IMR-90 (cell line): ENCODE measurements at regions not wholly inside any gene's neighbourhood (a gene's known extent, or its start where the extent isn't known, plus 50 kb on each side); places are given as distances from the start of the nearest gene placed in this dataset.
"Not testable (repeated sequence)": the region's sequence is repeated elsewhere in the genome, so short reads cannot be mapped to it uniquely, and the experiment has no call there.

Experiments
- ATAC-seq: fragments of 200-7000 bp; cut with Tn5 transposase; 2 replicates; pipeline ENCODE4 v1.9.1; 2020; ENCODE audit warnings: low read depth, mild to moderate bottlenecking, moderate library complexity
- BruUV-seq: library from RNA; stranded (reverse); fragments of 400-500 nt; replicated peaks from 2 replicates; lab custom pipeline; 2021; lab: Mats Ljungman, UMichigan
- CTCF ChIA-PET: fragments of 300-600 bp; formaldehyde crosslinking; extraction: SDS; loops from one replicate; lab custom pipeline; 2021; ENCODE audit warnings: antibody characterized with exemption; lab: Yijun Ruan, JAX
- POLR2A ChIA-PET: fragments of 300-600 bp; sonication (Branson Sonifier 250); formaldehyde crosslinking; loops from one replicate; lab custom pipeline; 2022; ENCODE audit warnings: antibody characterized with exemption; ENCODE audit not compliant: unreplicated experiment; lab: Charles Lee
- DNase-seq: peaks from one replicate; pipeline ENCODE4 v3.0.0; 2013
- H2AFZ ChIP-seq: replicated peaks from 2 replicates; pipeline ENCODE3; 2013; ENCODE audit warnings: low read length, mild to moderate bottlenecking; ENCODE audit not compliant: poor library complexity
- H2AK5ac ChIP-seq: 2 replicates; pipeline ENCODE4 v1.6.1; 2013; ENCODE audit warnings: low read depth, low read length, inconsistent platforms
- H2AK9ac ChIP-seq: replicated peaks from 2 replicates; pipeline ENCODE3; 2013; ENCODE audit warnings: mild to moderate bottlenecking, low read depth, low read length, moderate library complexity; ENCODE audit not compliant: poor library complexity
- H2BK120ac ChIP-seq: 2 replicates; pipeline ENCODE4 v1.6.1; 2013; ENCODE audit warnings: low read depth, low read length, inconsistent platforms
- H2BK15ac ChIP-seq: 3 replicates; pipeline ENCODE4 v1.6.1; 2013; ENCODE audit warnings: low read depth, low read length, inconsistent platforms
- H2BK20ac ChIP-seq: 2 replicates; pipeline ENCODE4 v1.6.1; 2013; ENCODE audit warnings: low read depth, mild to moderate bottlenecking, inconsistent platforms, low read length, moderate library complexity
- H2BK5ac ChIP-seq: 2 replicates; pipeline ENCODE4 v1.6.1; 2013; ENCODE audit warnings: mild to moderate bottlenecking, low read depth, low read length, inconsistent platforms; ENCODE audit not compliant: poor library complexity, severe bottlenecking
- H3K14ac ChIP-seq: replicated peaks from 2 replicates; pipeline ENCODE4 v1.6.1; 2013; ENCODE audit warnings: low read depth, low read length, inconsistent platforms
- H3K18ac ChIP-seq: 2 replicates; pipeline ENCODE4 v1.6.1; 2013; ENCODE audit warnings: low read depth, low read length, control low read depth
- H3K23ac ChIP-seq: 2 replicates; pipeline ENCODE4 v1.6.1; 2013; ENCODE audit warnings: low read depth, low read length, inconsistent platforms
- H3K27ac ChIP-seq: 2 replicates; pipeline ENCODE4 v1.5.1; 2013; ENCODE audit warnings: mild to moderate bottlenecking, control low read depth, low read length; ENCODE audit not compliant: insufficient read depth
- H3K27me3 ChIP-seq: 2 replicates; pipeline ENCODE4 v1.6.1; 2013; ENCODE audit warnings: low read length; ENCODE audit not compliant: control insufficient read depth, insufficient read depth
- H3K36me3 ChIP-seq: 2 replicates; pipeline ENCODE4 v1.6.1; 2013; ENCODE audit warnings: low read length, mixed read lengths; ENCODE audit not compliant: control insufficient read depth, insufficient read depth
- H3K4ac ChIP-seq: 2 replicates; pipeline ENCODE4 v1.6.1; 2013; ENCODE audit warnings: low read depth, low read length, inconsistent platforms
- H3K4me1 ChIP-seq: 2 replicates; pipeline ENCODE4 v1.6.1; 2013; ENCODE audit warnings: low read length, mixed read lengths; ENCODE audit not compliant: control insufficient read depth, insufficient read depth
- H3K4me2 ChIP-seq: 2 replicates; pipeline ENCODE4 v1.6.1; 2013; ENCODE audit warnings: low read depth, mild to moderate bottlenecking, control low read depth, low read length, moderate library complexity
- H3K4me3 ChIP-seq: 2 replicates; pipeline ENCODE4 v1.5.1; 2013; ENCODE audit warnings: low read depth, mild to moderate bottlenecking, control low read depth, low read length, moderate library complexity; ENCODE audit not compliant: insufficient read depth
- H3K56ac ChIP-seq: 2 replicates; pipeline ENCODE4 v1.6.1; 2013; ENCODE audit warnings: low read length, inconsistent platforms; ENCODE audit not compliant: insufficient read depth; ENCODE audit errors: extremely low read depth
- H3K79me1 ChIP-seq, 2 experiments: 2 replicates each; pipeline ENCODE4 v1.6.1; 2013; ENCODE audit warnings: low read length in 2 of 2, inconsistent platforms in 1 of 2, low read depth in 1 of 2
- H3K9ac ChIP-seq: 2 replicates; pipeline ENCODE4 v1.6.1; 2013; ENCODE audit warnings: low read depth, low read length, control low read depth
- H3K9me1 ChIP-seq: 2 replicates; pipeline ENCODE4 v1.6.1; 2013; ENCODE audit warnings: low read length, inconsistent platforms; ENCODE audit not compliant: insufficient read depth
- H3K9me3 ChIP-seq: 2 replicates; pipeline ENCODE4 v1.6.1; 2013; ENCODE audit warnings: low read length; ENCODE audit not compliant: control insufficient read depth, insufficient read depth
- H4K20me1 ChIP-seq: 2 replicates; pipeline ENCODE4 v1.6.1; 2013; ENCODE audit warnings: low read length, inconsistent platforms; ENCODE audit not compliant: insufficient read depth
- H4K5ac ChIP-seq: 2 replicates; pipeline ENCODE4 v1.6.1; 2013; ENCODE audit warnings: mild to moderate bottlenecking, low read depth, low read length, control low read depth
- H4K8ac ChIP-seq, 2 experiments: 2 replicates each; pipeline ENCODE4 v1.6.1; 2013; ENCODE audit warnings: low read depth in 2 of 2, low read length in 2 of 2, control low read depth in 1 of 2, inconsistent platforms in 1 of 2
- H4K91ac ChIP-seq: 2 replicates; pipeline ENCODE4 v1.6.1; 2013; ENCODE audit warnings: low read depth, low read length, inconsistent platforms; ENCODE audit not compliant: insufficient read depth
- WGBS, 2 experiments: methylation state at CpG; one replicate each; pipeline versions ENCODE4 v1.1.5 to v1.1.7; 2013; ENCODE audit warnings: missing lambda C conversion rate in 2 of 2; ENCODE audit not compliant: insufficient read length in 1 of 2; ENCODE audit errors: extremely low coverage in 2 of 2; 5-methylcytosine and 5-hydroxymethylcytosine counted together
- dilution Hi-C: fragments of 300-500 bp; cut with HindIII; formaldehyde crosslinking; loops from one replicate; pipeline ENCODE4 v1.14.3; 2018; ENCODE audit warnings: low sequenced_read_pairs; ENCODE audit not compliant: unreplicated experiment
- in situ Hi-C: fragments of 300-500 bp; cut with MboI; formaldehyde crosslinking; loops from 3 replicates; pipeline ENCODE4 v1.14.3; 2019; ENCODE audit warnings: low sequenced_read_pairs, inconsistent platforms, mixed read lengths
- intact Hi-C: fragments of 100-400 bp; cut with micrococcal nuclease; formaldehyde crosslinking; loops from 2 replicates; pipeline ENCODE4 v1.10.0; 2022

- intact Hi-C loops, H3K18ac ChIP-seq, H3K79me1 ChIP-seq, H2BK15ac ChIP-seq, H3K14ac ChIP-seq, H3K4me2 ChIP-seq, H3K4me3 ChIP-seq, H3K27me3 ChIP-seq, H3K36me3 ChIP-seq, H3K4ac ChIP-seq, H2BK20ac ChIP-seq, H4K8ac ChIP-seq, H3K4me1 ChIP-seq, CTCF ChIA-PET, POLR2A ChIA-PET, H3K9ac ChIP-seq, ATAC-seq, BruUV-seq, H3K56ac ChIP-seq, DNase-seq, H2BK120ac ChIP-seq, H2AK9ac ChIP-seq, in situ Hi-C loops, H3K23ac ChIP-seq, H4K5ac ChIP-seq, H4K91ac ChIP-seq, H3K9me1 ChIP-seq, H3K27ac ChIP-seq, H2AFZ ChIP-seq, H2AK5ac ChIP-seq, H4K20me1 ChIP-seq, dilution Hi-C loops, H2BK5ac ChIP-seq: not testable (repeated sequence)
- peaks cover 15% of the 10 kb centered on the region for H3K9me3 ChIP-seq
- WGBS, 2 experiments, result no CpG with 5 or more reads among the region's 6 CpGs
Observed at GRCh38 chr14:105619324-105619723, 92.9 kb downstream of the TMEM121 start.

- H2BK15ac ChIP-seq, H3K4ac ChIP-seq, H2BK20ac ChIP-seq, H4K20me1 ChIP-seq, CTCF ChIA-PET, H2AFZ ChIP-seq, intact Hi-C loops, H3K27me3 ChIP-seq, H3K27ac ChIP-seq, H2AK9ac ChIP-seq, H3K14ac ChIP-seq, H3K36me3 ChIP-seq, H3K18ac ChIP-seq, H4K5ac ChIP-seq, H3K23ac ChIP-seq, ATAC-seq, H2AK5ac ChIP-seq, H4K91ac ChIP-seq, H2BK120ac ChIP-seq, H3K56ac ChIP-seq, BruUV-seq, H3K4me3 ChIP-seq, H2BK5ac ChIP-seq, H3K9ac ChIP-seq, POLR2A ChIA-PET, H3K79me1 ChIP-seq, DNase-seq, H3K4me1 ChIP-seq, in situ Hi-C loops, H3K9me1 ChIP-seq, H4K8ac ChIP-seq, dilution Hi-C loops, H3K4me2 ChIP-seq: not testable (repeated sequence)
- no CpG with 5 or more reads among the region's 35 CpGs for WGBS, 2 experiments
- peaks cover 15% of the 10 kb centered on the region for H3K9me3 ChIP-seq
Observed at GRCh38 chr14:105620178-105620864, 93.9 kb downstream of the TMEM121 start.
